ENCODE measurements at regions not wholly inside any gene's neighbourhood (a gene's known extent, or its start where the extent isn't known, plus 50 kb on each side); places are given as distances from the start of the nearest gene placed in this dataset.

DNA sequence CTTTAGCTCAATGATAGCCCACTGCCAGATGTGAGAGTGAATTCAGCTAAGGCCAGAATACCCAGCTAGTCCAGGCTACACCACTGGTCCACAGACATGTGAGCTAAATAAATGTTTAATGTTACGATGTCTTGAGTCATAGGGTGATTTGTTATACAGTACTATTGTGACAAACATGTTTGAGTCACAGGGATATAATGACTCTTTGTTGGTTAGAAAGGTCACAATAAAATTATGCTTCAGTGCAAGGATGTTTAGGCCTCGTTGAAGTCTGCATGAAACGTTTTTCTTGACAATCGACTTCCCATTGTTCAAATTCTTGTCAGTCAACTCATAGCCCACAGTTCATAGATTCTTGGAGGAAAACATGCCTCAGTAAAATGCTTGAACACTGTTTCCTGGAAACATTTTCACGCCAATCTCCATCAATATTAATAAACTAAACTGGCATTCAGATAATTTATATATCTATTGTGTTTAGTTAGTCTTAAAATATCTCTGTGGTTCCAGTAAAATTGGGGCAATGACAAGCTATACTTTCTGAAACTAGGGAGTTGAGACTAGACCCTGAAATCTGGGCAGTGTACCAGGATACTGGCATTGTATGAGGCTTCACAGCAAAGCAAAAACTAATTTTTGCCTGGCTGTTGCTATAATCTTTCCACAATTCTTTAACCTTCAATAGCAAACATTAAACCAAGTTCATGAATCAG lies 650.8 kb upstream of the KIRREL3 start:
- H3K4me3 ChIP-seq (ENCODE audit: control insufficient read depth, low read depth, low read length), result no peak overlapping the region
- TF ChIP-seq, protein P1, sequence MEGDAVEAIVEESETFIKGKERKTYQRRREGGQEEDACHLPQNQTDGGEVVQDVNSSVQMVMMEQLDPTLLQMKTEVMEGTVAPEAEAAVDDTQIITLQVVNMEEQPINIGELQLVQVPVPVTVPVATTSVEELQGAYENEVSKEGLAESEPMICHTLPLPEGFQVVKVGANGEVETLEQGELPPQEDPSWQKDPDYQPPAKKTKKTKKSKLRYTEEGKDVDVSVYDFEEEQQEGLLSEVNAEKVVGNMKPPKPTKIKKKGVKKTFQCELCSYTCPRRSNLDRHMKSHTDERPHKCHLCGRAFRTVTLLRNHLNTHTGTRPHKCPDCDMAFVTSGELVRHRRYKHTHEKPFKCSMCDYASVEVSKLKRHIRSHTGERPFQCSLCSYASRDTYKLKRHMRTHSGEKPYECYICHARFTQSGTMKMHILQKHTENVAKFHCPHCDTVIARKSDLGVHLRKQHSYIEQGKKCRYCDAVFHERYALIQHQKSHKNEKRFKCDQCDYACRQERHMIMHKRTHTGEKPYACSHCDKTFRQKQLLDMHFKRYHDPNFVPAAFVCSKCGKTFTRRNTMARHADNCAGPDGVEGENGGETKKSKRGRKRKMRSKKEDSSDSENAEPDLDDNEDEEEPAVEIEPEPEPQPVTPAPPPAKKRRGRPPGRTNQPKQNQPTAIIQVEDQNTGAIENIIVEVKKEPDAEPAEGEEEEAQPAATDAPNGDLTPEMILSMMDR (IDR thresholded peaks at IDR 0.05; ENCODE audit: control insufficient read depth, insufficient read depth, low read depth, low read length, missing control alignments), result no peak
- DNase-seq (ENCODE audit: low read depth), result no peak

DNA sequence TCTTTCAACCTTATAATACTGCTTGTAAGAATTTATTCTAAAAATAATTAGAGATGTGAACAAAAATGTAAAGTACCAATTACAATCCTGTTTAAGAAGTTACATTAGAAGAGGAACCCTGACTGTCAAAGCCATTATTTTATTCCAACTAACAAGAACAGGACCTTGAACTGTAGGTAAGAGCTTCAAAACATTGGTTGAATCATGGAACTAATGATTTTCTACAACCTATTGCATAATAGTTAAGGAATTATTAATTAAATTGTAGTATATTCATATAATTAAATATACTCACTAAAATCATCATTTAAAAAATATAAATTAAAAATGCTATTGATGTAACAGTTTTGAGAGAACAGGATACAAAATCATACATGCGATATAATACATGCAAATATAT lies 649.4 kb upstream of the KIRREL3 start:
- no peak for DNase-seq (ENCODE audit: low read depth)
- TF ChIP-seq, protein P1 (IDR thresholded peaks at IDR 0.05; ENCODE audit: control insufficient read depth, insufficient read depth, low read depth, low read length, missing control alignments), result no peak
- no peak overlapping the region for H3K4me3 ChIP-seq (ENCODE audit: control insufficient read depth, low read depth, low read length)

DNA sequence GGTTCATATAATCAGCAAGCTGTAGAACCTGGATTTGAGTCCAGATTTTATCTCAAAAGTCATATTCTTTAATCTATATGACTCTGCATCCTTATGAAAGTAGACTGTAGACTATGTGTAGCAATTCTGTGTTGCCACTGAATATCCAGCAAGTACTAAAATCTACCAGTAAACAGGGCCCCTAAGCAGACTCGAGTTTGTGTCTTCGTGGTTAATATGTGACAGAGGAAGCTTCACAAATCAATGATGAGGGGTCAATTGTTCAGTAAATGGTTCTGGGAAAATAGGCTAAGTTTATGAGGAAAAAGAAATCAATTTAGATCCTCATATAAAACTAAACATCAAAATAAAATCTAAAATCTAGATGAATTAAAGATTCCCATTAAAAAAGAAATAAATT lies 648.5 kb upstream of the KIRREL3 start:
- TF ChIP-seq, protein P1 (IDR thresholded peaks at IDR 0.05; ENCODE audit: control insufficient read depth, insufficient read depth, low read depth, low read length, missing control alignments), result no peak
- H3K4me3 ChIP-seq (ENCODE audit: control insufficient read depth, low read depth, low read length), result no peak overlapping the region
- no peak for DNase-seq (ENCODE audit: low read depth)

DNA sequence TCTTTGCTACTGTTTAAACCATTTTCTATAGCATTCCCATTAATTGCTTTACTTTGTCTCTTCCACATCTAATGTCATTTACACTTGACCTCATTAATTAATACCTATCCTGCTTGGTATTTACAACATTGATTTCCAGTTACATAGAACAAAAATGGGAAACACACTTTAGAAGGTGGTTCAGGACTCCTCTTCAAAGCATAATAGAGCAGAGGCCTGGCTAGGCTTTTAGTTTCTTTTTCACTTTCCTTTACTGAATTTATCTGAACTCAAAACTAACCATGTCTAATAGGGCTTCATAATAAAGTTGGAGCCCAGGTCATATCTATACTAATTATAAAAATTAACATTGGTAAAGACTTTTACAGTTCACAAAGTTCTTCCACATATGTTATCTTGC lies 648.0 kb upstream of the KIRREL3 start:
- H3K4me3 ChIP-seq (ENCODE audit: control insufficient read depth, low read depth, low read length), result no peak overlapping the region
- no peak for DNase-seq (ENCODE audit: low read depth)
- TF ChIP-seq, protein P1 (IDR thresholded peaks at IDR 0.05; ENCODE audit: control insufficient read depth, insufficient read depth, low read depth, low read length, missing control alignments), result no peak

DNA sequence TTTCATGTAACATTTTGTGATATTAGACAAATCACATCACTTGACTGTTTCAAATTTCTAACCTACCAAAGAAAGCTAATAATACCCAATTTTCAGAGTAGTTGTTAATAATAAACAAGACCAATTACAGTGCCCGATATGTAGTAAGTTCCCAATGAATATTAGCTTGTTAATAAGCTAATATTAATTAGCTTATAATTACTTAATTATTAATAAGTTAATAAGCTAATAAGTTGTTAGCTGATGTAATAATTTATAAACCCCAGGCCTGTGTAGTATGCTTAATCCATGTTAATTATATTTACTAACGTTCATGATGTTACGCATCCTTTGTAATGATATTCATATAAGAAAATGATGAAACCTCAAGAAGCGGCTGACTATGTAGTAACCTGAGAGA lies 643.8 kb upstream of the KIRREL3 start:
- no peak for DNase-seq (ENCODE audit: low read depth)
- no peak overlapping the region for H3K4me3 ChIP-seq (ENCODE audit: control insufficient read depth, low read depth, low read length)
- TF ChIP-seq, protein P1 (IDR thresholded peaks at IDR 0.05; ENCODE audit: control insufficient read depth, insufficient read depth, low read depth, low read length, missing control alignments), result no peak

DNA sequence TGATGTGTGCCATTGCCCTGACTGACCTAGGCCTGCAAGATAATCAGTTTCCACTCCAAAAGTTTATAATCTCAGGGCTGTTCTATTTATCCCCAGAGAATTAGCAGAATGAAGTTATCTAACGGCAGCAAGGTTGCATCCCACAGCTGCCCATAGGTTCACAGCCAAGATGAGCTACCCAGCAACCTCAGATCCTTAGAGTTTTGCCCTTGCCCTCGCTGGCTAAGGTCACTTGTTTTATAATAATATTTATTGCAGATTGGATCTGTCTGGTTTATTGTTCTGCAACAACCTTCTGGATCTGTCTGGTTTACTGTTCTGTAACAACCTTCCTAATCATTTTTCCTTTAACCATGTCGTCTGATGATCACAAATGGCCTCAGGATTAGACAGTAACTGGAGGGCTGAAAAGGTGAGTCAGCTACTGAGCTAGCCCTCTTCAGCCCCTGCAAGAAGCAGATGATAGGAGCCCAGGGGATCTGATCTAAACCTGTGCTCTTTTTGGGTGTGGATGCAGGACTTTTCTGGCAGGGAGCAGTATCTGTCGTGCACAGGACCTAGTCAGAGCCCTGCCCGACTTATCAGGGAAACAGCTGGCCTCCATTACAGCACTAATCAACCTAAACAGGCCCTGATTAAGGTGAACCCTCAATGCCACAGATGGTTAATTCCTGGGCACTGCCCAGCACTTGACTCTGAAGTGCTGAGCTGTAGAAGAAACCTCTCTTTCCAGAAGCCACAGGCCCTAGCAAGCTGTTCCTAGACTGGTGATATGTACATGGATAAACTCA lies 642.9 kb upstream of the KIRREL3 start:
- H3K4me3 ChIP-seq (ENCODE audit: control insufficient read depth, low read depth, low read length), result no peak overlapping the region
- DNase-seq (ENCODE audit: low read depth), result no peak
- TF ChIP-seq, protein P1 (IDR thresholded peaks at IDR 0.05; ENCODE audit: control insufficient read depth, insufficient read depth, low read depth, low read length, missing control alignments), result no peak

Measured in AG09309 (cell line).